PFSK-1 (cell line): ENCODE measurements at regions not wholly inside any gene's neighbourhood (a gene's known extent, or its start where the extent isn't known, plus 50 kb on each side); places are given as distances from the start of the nearest gene placed in this dataset.
A peak's percentile ranks its signal among the peaks of the same experiment; 100 is the strongest.

Experiments
- FOXP2 ChIP-seq: optimal IDR thresholded peaks from 2 replicates; pipeline ENCODE3; 2011; ENCODE audit warnings: borderline replicate concordance, control low read depth, inconsistent platforms; ENCODE audit not compliant: insufficient read depth; ENCODE audit errors: extremely low read length, extremely low read depth
- POLR2AphosphoS5 ChIP-seq: IDR thresholded peaks from 2 replicates; pipeline ENCODE4 v1.6.1; 2012; ENCODE audit warnings: low read depth, mild to moderate bottlenecking, control low read depth, low read length, moderate library complexity
- SIN3A ChIP-seq: IDR thresholded peaks from 2 replicates; pipeline ENCODE4 v1.6.1; 2012; ENCODE audit warnings: mild to moderate bottlenecking, low read length, moderate library complexity, borderline replicate concordance; ENCODE audit not compliant: insufficient read depth
- TAF1 ChIP-seq: IDR thresholded peaks from 2 replicates; pipeline ENCODE4 v1.6.1; 2012; ENCODE audit warnings: low read length, control low read depth, borderline replicate concordance; ENCODE audit not compliant: insufficient read depth
- TF ChIP-seq, protein P1 (sequence below), 2 experiments: IDR thresholded peaks; 2 replicates each; pipeline versions ENCODE4 v1.6.1 to v1.8.0; 2011 to 2012; ENCODE audit warnings: low read depth in 2 of 2, low read length in 2 of 2, control low read depth in 1 of 2, inconsistent platforms in 1 of 2, mild to moderate bottlenecking in 1 of 2, moderate library complexity in 1 of 2; ENCODE audit not compliant: insufficient read depth in 1 of 2

DNA sequence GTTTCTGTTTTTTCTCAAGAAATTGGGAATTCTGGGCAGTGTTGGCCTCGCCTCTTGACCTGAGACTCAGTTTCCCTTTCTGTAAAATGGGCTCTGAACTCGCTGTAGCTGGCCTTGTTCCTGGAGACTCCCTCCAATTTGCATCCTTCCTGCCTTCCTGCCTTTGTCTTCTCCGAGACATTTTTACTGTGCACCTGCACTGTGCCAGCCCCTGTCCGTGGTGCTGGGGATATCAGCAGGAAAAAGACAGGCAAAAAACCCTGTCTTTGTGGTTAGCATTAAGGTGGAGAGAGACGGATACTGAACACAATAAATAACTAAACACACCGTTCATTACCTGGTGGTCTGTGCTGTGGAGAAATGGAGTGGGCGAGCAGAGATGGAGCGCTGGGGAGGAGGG, 129.8 kb downstream of the AACS start:
- TF ChIP-seq POLR2AphosphoS5 (no peak), TAF1 (no peak), SIN3A (no peak), FOXP2 (no peak)
- TF ChIP-seq, protein P1, sequence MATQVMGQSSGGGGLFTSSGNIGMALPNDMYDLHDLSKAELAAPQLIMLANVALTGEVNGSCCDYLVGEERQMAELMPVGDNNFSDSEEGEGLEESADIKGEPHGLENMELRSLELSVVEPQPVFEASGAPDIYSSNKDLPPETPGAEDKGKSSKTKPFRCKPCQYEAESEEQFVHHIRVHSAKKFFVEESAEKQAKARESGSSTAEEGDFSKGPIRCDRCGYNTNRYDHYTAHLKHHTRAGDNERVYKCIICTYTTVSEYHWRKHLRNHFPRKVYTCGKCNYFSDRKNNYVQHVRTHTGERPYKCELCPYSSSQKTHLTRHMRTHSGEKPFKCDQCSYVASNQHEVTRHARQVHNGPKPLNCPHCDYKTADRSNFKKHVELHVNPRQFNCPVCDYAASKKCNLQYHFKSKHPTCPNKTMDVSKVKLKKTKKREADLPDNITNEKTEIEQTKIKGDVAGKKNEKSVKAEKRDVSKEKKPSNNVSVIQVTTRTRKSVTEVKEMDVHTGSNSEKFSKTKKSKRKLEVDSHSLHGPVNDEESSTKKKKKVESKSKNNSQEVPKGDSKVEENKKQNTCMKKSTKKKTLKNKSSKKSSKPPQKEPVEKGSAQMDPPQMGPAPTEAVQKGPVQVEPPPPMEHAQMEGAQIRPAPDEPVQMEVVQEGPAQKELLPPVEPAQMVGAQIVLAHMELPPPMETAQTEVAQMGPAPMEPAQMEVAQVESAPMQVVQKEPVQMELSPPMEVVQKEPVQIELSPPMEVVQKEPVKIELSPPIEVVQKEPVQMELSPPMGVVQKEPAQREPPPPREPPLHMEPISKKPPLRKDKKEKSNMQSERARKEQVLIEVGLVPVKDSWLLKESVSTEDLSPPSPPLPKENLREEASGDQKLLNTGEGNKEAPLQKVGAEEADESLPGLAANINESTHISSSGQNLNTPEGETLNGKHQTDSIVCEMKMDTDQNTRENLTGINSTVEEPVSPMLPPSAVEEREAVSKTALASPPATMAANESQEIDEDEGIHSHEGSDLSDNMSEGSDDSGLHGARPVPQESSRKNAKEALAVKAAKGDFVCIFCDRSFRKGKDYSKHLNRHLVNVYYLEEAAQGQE (IDR thresholded peaks at IDR 0.05; ENCODE audit: insufficient read depth in 1 of 2, low read depth in 2 of 2, low read length in 2 of 2): peak; percentile 72 to 93
